Mucosa of stomach (tissue), 1 donor: ENCODE measurements at regions not wholly inside any gene's neighbourhood (a gene's known extent, or its start where the extent isn't known, plus 50 kb on each side); places are given as distances from the start of the nearest gene placed in this dataset.

Experiments used
- H3K27me3 ChIP-seq: one replicate; pipeline ENCODE4 v1.7.0; 2013; ENCODE audit warnings: mild to moderate bottlenecking, low read length; ENCODE audit not compliant: control insufficient read depth, insufficient read depth
- H3K36me3 ChIP-seq: one replicate; pipeline ENCODE4 v1.7.0; 2013; ENCODE audit warnings: low read length; ENCODE audit not compliant: control insufficient read depth, insufficient read depth
- H3K4me1 ChIP-seq: one replicate; pipeline ENCODE4 v1.7.0; 2013; ENCODE audit warnings: mild to moderate bottlenecking, low read length; ENCODE audit not compliant: control insufficient read depth, insufficient read depth
- H3K4me3 ChIP-seq: one replicate; pipeline ENCODE4 v1.7.0; 2013; ENCODE audit warnings: low read length
- H3K9ac ChIP-seq: one replicate; pipeline ENCODE4 v1.7.0; 2013; ENCODE audit warnings: mild to moderate bottlenecking, low read length, moderate library complexity
- H3K9me3 ChIP-seq: one replicate; pipeline ENCODE4 v1.7.0; 2013; ENCODE audit warnings: mild to moderate bottlenecking, low read length, moderate library complexity; ENCODE audit not compliant: control insufficient read depth
- donor health status: Pancreatic carcinoma.

GRCh38 chr3:178297740-178298139, 238.5 kb upstream of the KCNMB2 start:
- Histone ChIP-seq H3K27me3 (no peaks in the 10 kb centered on the region), H3K9me3 (no peaks in the 10 kb centered on the region)

GRCh38 chr3:178300441-178300959, 235.7 kb upstream of the KCNMB2 start:
- no peaks in the 10 kb centered on the region for H3K36me3 ChIP-seq
- no peaks in the 10 kb centered on the region for H3K9me3 ChIP-seq
- H3K9ac ChIP-seq = no peak overlapping the region
- H3K4me1 ChIP-seq = no peaks in the 10 kb centered on the region
- no peak overlapping the region for H3K4me3 ChIP-seq
- no peaks in the 10 kb centered on the region for H3K27me3 ChIP-seq

More at GRCh38 chr3:178297740-178298139, 238.5 kb upstream of the KCNMB2 start:
- no peaks in the 10 kb centered on the region for H3K4me1 ChIP-seq
- no peak overlapping the region for H3K9ac ChIP-seq
- no peak overlapping the region for H3K4me3 ChIP-seq
- no peaks in the 10 kb centered on the region for H3K36me3 ChIP-seq

- H3K27me3 ChIP-seq = no peaks in the 10 kb centered on the region
- H3K4me3 ChIP-seq = no peak overlapping the region
- H3K36me3 ChIP-seq = no peaks in the 10 kb centered on the region
- H3K9me3 ChIP-seq = no peaks in the 10 kb centered on the region
- no peaks in the 10 kb centered on the region for H3K4me1 ChIP-seq
- no peak overlapping the region for H3K9ac ChIP-seq
Observed at GRCh38 chr3:178302966-178303930, 233.0 kb upstream of the KCNMB2 start.

- no peak overlapping the region for H3K9ac ChIP-seq
Observed at GRCh38 chr3:178304758-178305467, 231.3 kb upstream of the KCNMB2 start.

GRCh38 chr3:178306432-178307115, 229.7 kb upstream of the KCNMB2 start:
- Histone ChIP-seq H3K36me3 (no peaks in the 10 kb centered on the region), H3K4me3 (no peak overlapping the region), H3K9me3 (no peaks in the 10 kb centered on the region), H3K27me3 (no peaks in the 10 kb centered on the region), H3K9ac (no peak overlapping the region), H3K4me1 (no peaks in the 10 kb centered on the region)

More at GRCh38 chr3:178304758-178305467, 231.3 kb upstream of the KCNMB2 start:
- Histone ChIP-seq H3K9me3 (no peaks in the 10 kb centered on the region), H3K27me3 (no peaks in the 10 kb centered on the region), H3K4me3 (no peak overlapping the region), H3K36me3 (no peaks in the 10 kb centered on the region), H3K4me1 (no peaks in the 10 kb centered on the region)

- Histone ChIP-seq H3K9me3 (no peaks in the 10 kb centered on the region), H3K4me3 (no peak overlapping the region), H3K27me3 (no peaks in the 10 kb centered on the region), H3K9ac (no peak overlapping the region), H3K36me3 (no peaks in the 10 kb centered on the region), H3K4me1 (no peaks in the 10 kb centered on the region)
Observed at GRCh38 chr3:178308771-178309170, 227.5 kb upstream of the KCNMB2 start.

GRCh38 chr3:178310949-178311348, 225.3 kb upstream of the KCNMB2 start:
- no peaks in the 10 kb centered on the region for H3K27me3 ChIP-seq
- no peaks in the 10 kb centered on the region for H3K36me3 ChIP-seq
- H3K4me3 ChIP-seq = no peak overlapping the region
- no peak overlapping the region for H3K9ac ChIP-seq
- H3K4me1 ChIP-seq = no peaks in the 10 kb centered on the region
- no peaks in the 10 kb centered on the region for H3K9me3 ChIP-seq

GRCh38 chr3:178313716-178314115, 222.5 kb upstream of the KCNMB2 start:
- no peaks in the 10 kb centered on the region for H3K36me3 ChIP-seq
- no peaks in the 10 kb centered on the region for H3K27me3 ChIP-seq
- no peak overlapping the region for H3K9ac ChIP-seq
- no peak overlapping the region for H3K4me3 ChIP-seq
- H3K4me1 ChIP-seq = no peaks in the 10 kb centered on the region
- H3K9me3 ChIP-seq = no peaks in the 10 kb centered on the region

- Histone ChIP-seq H3K9me3 (no peaks in the 10 kb centered on the region), H3K9ac (no peak overlapping the region), H3K4me1 (peaks cover 11% of the 10 kb centered on the region), H3K27me3 (no peaks in the 10 kb centered on the region), H3K4me3 (no peak overlapping the region), H3K36me3 (no peaks in the 10 kb centered on the region)
Observed at GRCh38 chr3:178318340-178318739, 217.9 kb upstream of the KCNMB2 start.

- Histone ChIP-seq H3K4me3 (no peak overlapping the region), H3K36me3 (no peaks in the 10 kb centered on the region), H3K9ac (no peak overlapping the region)
Observed at GRCh38 chr3:178318941-178319816, 217.1 kb upstream of the KCNMB2 start.

More at GRCh38 chr3:178318941-178319816, 217.1 kb upstream of the KCNMB2 start:
- H3K27me3 ChIP-seq = no peaks in the 10 kb centered on the region
- peaks cover 11% of the 10 kb centered on the region for H3K4me1 ChIP-seq
- no peaks in the 10 kb centered on the region for H3K9me3 ChIP-seq
